Endothelial cell of umbilical vein (primary cell): ENCODE measurements at regions not wholly inside any gene's neighbourhood (a gene's known extent, or its start where the extent isn't known, plus 50 kb on each side); places are given as distances from the start of the nearest gene placed in this dataset.

Experiments used
- BruUV-seq: library from RNA; stranded (reverse); fragments of 400-500 nt; replicated peaks from 2 replicates; lab custom pipeline; 2021; lab: Mats Ljungman, UMichigan
- CTCF ChIA-PET: fragments of 300-600, 350-600 bp; sonication (Branson Sonifier 250); formaldehyde crosslinking; loops from one replicate; lab custom pipeline; 2021; ENCODE audit warnings: antibody characterized with exemption, inconsistent platforms; lab: Charles Lee
- POLR2A ChIA-PET: fragments of 300-600, 350-600 bp; sonication (Branson Sonifier 250); formaldehyde crosslinking; loops from one replicate; lab custom pipeline; 2021; ENCODE audit warnings: antibody characterized with exemption, inconsistent platforms; lab: Charles Lee
- DNase-seq: peaks from one replicate; pipeline ENCODE4 v3.0.0-alpha.2; 2011; ENCODE audit warnings: low read depth, low spot score
- FAIRE-seq: peaks from 2 replicates; lab custom pipeline; 2011; peaks lifted over from hg19 to GRCh38; lab: Jason Lieb, UNC
- H2AFZ ChIP-seq: 2 replicates; pipeline ENCODE4 v1.6.0; 2012; ENCODE audit warnings: low read depth, low read length, control low read depth, inconsistent platforms
- H3K27ac ChIP-seq: 2 replicates; pipeline ENCODE4 v1.5.1; 2011; ENCODE audit warnings: low read depth, mild to moderate bottlenecking, control low read depth, low read length, moderate library complexity; ENCODE audit not compliant: insufficient read depth
- H3K27me3 ChIP-seq, 2 experiments: 2 replicates each; pipeline versions ENCODE4 v1.6.0 to v1.6.1; 2011; ENCODE audit warnings: low read length in 2 of 2, mixed read lengths in 1 of 2; ENCODE audit not compliant: control insufficient read depth in 2 of 2, insufficient read depth in 2 of 2
- H3K36me3 ChIP-seq, 2 experiments: 2 replicates in 1 of 2; 3 replicates in 1 of 2; pipeline ENCODE4 v1.5.1; 2011; ENCODE audit warnings: low read length in 2 of 2, mild to moderate bottlenecking in 1 of 2, moderate library complexity in 1 of 2; ENCODE audit not compliant: control insufficient read depth in 2 of 2, insufficient read depth in 2 of 2; ENCODE audit errors: extremely low read depth in 1 of 2
- H3K4me1 ChIP-seq: 3 replicates; pipeline ENCODE4 v1.5.1; 2011; ENCODE audit warnings: mild to moderate bottlenecking, low read length; ENCODE audit not compliant: control insufficient read depth, insufficient read depth; ENCODE audit errors: extremely low read depth
- H3K4me2 ChIP-seq: 2 replicates; pipeline ENCODE4 v1.6.1; 2011; ENCODE audit warnings: low read length, control low read depth, mixed read lengths; ENCODE audit not compliant: insufficient read depth
- H3K4me3 ChIP-seq, 3 experiments: fragments of 200-600 bp in 1 of 3; sonication (generic), shearing (Covaris generic) in 1 of 3; replicated peaks in 1 of 3; 2 replicates each; pipeline ENCODE4 v1.5.1; 2011 to 2016; ENCODE audit warnings: control low read depth in 3 of 3, low read length in 3 of 3, mild to moderate bottlenecking in 2 of 3, inconsistent platforms in 1 of 3, low read depth in 1 of 3, moderate library complexity in 1 of 3; ENCODE audit not compliant: insufficient read depth in 1 of 3
- H3K79me2 ChIP-seq: 2 replicates; pipeline ENCODE4 v1.6.0; 2012; ENCODE audit warnings: low read length, inconsistent platforms; ENCODE audit not compliant: control insufficient read depth, insufficient read depth
- H3K9ac ChIP-seq: replicated peaks from 2 replicates; pipeline ENCODE3; 2011; ENCODE audit warnings: low read length, control low read depth; ENCODE audit not compliant: insufficient read depth; ENCODE audit errors: extremely low read depth
- H3K9me1 ChIP-seq: replicated peaks from 3 replicates; pipeline ENCODE4 v1.6.0; 2011; ENCODE audit warnings: mild to moderate bottlenecking, low read length; ENCODE audit not compliant: control insufficient read depth, insufficient read depth; ENCODE audit errors: extremely low read depth
- H3K9me3 ChIP-seq: replicated peaks from 2 replicates; pipeline ENCODE4 v1.5.1; 2012; ENCODE audit warnings: low read length, inconsistent platforms; ENCODE audit not compliant: control insufficient read depth, insufficient read depth
- H4K20me1 ChIP-seq: replicated peaks from 2 replicates; pipeline ENCODE3; 2011; ENCODE audit warnings: mild to moderate bottlenecking, low read length; ENCODE audit not compliant: control insufficient read depth, insufficient read depth; ENCODE audit errors: extremely low read depth
- EZH2 ChIP-seq: IDR thresholded peaks from 2 replicates; pipeline ENCODE4 v1.6.1; 2012; ENCODE audit warnings: borderline replicate concordance, low read depth, mild to moderate bottlenecking, moderate library complexity, low read length, inconsistent platforms; ENCODE audit not compliant: severe bottlenecking
- FOS ChIP-seq: IDR thresholded peaks from 2 replicates; pipeline ENCODE4 v1.6.1; 2011; ENCODE audit warnings: mild to moderate bottlenecking, low read length, moderate library complexity, borderline replicate concordance; ENCODE audit not compliant: insufficient read depth
- GATA2 ChIP-seq: IDR thresholded peaks from 2 replicates; pipeline ENCODE4 v1.7.0; 2011; ENCODE audit warnings: low read depth, mild to moderate bottlenecking, moderate library complexity, mixed read lengths, low read length; ENCODE audit not compliant: insufficient read length, insufficient read depth
- JUN ChIP-seq: IDR thresholded peaks from 2 replicates; pipeline ENCODE4 v1.6.1; 2011; ENCODE audit warnings: borderline replicate concordance, low read depth; ENCODE audit not compliant: insufficient read length, insufficient read depth
- MYC ChIP-seq: IDR thresholded peaks from one replicate; pipeline ENCODE4 v1.6.1; 2011; ENCODE audit warnings: mild to moderate bottlenecking, low read depth, low read length
- POLR2A ChIP-seq: IDR thresholded peaks from 2 replicates; pipeline ENCODE4 v1.6.1; 2012; ENCODE audit warnings: low read depth, mild to moderate bottlenecking, control low read depth, low read length
- POLR2AphosphoS5 ChIP-seq: IDR thresholded peaks from 2 replicates; pipeline ENCODE4 v1.6.1; 2012; ENCODE audit warnings: low read depth, mild to moderate bottlenecking, control low read depth, low read length, moderate library complexity; ENCODE audit not compliant: insufficient read depth
- dilution Hi-C: fragments of 300-500 bp; cut with MboI; formaldehyde crosslinking; loops from one replicate; pipeline ENCODE4 v1.15.0; 2019; ENCODE audit warnings: low sequenced_read_pairs; ENCODE audit not compliant: extremely low pct_ligation_motif_present
- intact Hi-C: fragments of 100-400 bp; cut with micrococcal nuclease; formaldehyde crosslinking; loops from one replicate; pipeline ENCODE4 v1.10.0; 2022
- TF ChIP-seq, protein P1 (sequence below): IDR thresholded peaks from 2 replicates; pipeline ENCODE4 v1.6.1; 2011; ENCODE audit not compliant: insufficient read depth, insufficient read length
- TF ChIP-seq, protein P2 (sequence below), 2 donors: IDR thresholded peaks; 1 replicate in 1 of 2; 2 replicates in 1 of 2; pipeline ENCODE4 v1.5.1; 2011; ENCODE audit warnings: low read length in 2 of 2, mild to moderate bottlenecking in 2 of 2, moderate library complexity in 2 of 2, control low read depth in 1 of 2, inconsistent platforms in 1 of 2, low read depth in 1 of 2; ENCODE audit not compliant: insufficient read depth in 1 of 2; ENCODE audit errors: extremely low read depth in 1 of 2

DNA sequence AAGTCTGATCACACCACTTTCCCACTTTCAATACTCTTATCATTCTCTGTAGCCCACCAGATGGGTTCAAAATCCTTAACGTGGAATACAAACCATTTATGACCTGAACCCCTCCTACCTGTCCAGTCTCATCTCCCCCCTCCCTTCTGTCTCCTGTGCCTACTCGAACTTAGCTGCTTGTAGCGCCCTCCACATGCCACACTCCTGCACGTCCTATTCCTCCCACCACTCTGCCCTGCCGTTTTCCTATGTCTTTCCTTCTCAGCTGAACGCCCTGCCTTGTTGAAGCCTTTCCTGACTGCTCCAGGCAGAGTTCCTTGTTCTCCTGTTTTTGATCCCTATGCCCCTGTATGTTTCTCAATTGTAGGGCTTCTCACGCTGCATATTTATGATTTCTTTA is 390.1 kb downstream of the HRH4 start:
- no peak overlapping the region for H3K4me3 ChIP-seq
- H3K79me2 ChIP-seq: no peaks in the 10 kb centered on the region
- DNase-seq: no peak
- TF ChIP-seq POLR2A (no peak), MYC (no peak), GATA2 (no peak), POLR2AphosphoS5 (no peak), JUN (no peak), FOS (no peak), EZH2 (no peak)
- TF ChIP-seq, protein P1, sequence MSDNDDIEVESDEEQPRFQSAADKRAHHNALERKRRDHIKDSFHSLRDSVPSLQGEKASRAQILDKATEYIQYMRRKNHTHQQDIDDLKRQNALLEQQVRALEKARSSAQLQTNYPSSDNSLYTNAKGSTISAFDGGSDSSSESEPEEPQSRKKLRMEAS: no peak
- TF ChIP-seq, protein P2, sequence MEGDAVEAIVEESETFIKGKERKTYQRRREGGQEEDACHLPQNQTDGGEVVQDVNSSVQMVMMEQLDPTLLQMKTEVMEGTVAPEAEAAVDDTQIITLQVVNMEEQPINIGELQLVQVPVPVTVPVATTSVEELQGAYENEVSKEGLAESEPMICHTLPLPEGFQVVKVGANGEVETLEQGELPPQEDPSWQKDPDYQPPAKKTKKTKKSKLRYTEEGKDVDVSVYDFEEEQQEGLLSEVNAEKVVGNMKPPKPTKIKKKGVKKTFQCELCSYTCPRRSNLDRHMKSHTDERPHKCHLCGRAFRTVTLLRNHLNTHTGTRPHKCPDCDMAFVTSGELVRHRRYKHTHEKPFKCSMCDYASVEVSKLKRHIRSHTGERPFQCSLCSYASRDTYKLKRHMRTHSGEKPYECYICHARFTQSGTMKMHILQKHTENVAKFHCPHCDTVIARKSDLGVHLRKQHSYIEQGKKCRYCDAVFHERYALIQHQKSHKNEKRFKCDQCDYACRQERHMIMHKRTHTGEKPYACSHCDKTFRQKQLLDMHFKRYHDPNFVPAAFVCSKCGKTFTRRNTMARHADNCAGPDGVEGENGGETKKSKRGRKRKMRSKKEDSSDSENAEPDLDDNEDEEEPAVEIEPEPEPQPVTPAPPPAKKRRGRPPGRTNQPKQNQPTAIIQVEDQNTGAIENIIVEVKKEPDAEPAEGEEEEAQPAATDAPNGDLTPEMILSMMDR (IDR thresholded peaks at IDR 0.05; ENCODE audit: extremely low read depth in 1 of 2, insufficient read depth in 1 of 2, low read depth in 1 of 2, low read length in 2 of 2): no peak
- no peaks in the 10 kb centered on the region for H3K9me1 ChIP-seq
- H2AFZ ChIP-seq: no peak overlapping the region
- H3K9ac ChIP-seq: no peak overlapping the region
- intact Hi-C loops (no loop called here), dilution Hi-C loops (no loop called here)
- no peaks in the 10 kb centered on the region for H3K36me3 ChIP-seq
- ChIA-PET POLR2A (no interaction called here), CTCF (no interaction called here)
- no peaks in the 10 kb centered on the region for H3K9me3 ChIP-seq
- FAIRE-seq: no peak
- no peak overlapping the region for H3K4me2 ChIP-seq
- H4K20me1 ChIP-seq: no peaks in the 10 kb centered on the region
- H3K27ac ChIP-seq: no peak overlapping the region
- H3K4me1 ChIP-seq: no peaks in the 10 kb centered on the region
- BruUV-seq: no TSS peak
- peaks cover 26 to 31% of the 10 kb centered on the region in 2 experiments for H3K27me3 ChIP-seq
